ENCODE measurements at regions not wholly inside any gene's neighbourhood (a gene's known extent, or its start where the extent isn't known, plus 50 kb on each side); places are given as distances from the start of the nearest gene placed in this dataset.
"Not testable (repeated sequence)": the region's sequence is repeated elsewhere in the genome, so short reads cannot be mapped to it uniquely, and the experiment has no call there.

- DNase-seq (ENCODE audit: low read depth): not testable (repeated sequence)
These were observed 51.0 kb upstream of the CDYL start for GRCh38 chr6:4725136-4725760.

- DNase-seq (ENCODE audit: low read depth): not testable (repeated sequence)
These were observed 51.5 kb upstream of the CDYL start for GRCh38 chr6:4724727-4725126.

GRCh38 chr6:4723383-4723782 is 52.8 kb upstream of the CDYL start:
- no peak for DNase-seq (ENCODE audit: low read depth)

- DNase-seq (ENCODE audit: low read depth): not testable (repeated sequence)
These were observed 54.8 kb upstream of the CDYL start for GRCh38 chr6:4721368-4721767.

- no peak for DNase-seq (ENCODE audit: low read depth)
These were observed 56.7 kb upstream of the CDYL start for GRCh38 chr6:4719491-4719890.

GRCh38 chr6:4717856-4718255 is 58.3 kb upstream of the CDYL start:
- no peak for DNase-seq (ENCODE audit: low read depth)

GRCh38 chr6:4717124-4717523 is 59.1 kb upstream of the CDYL start:
- no peak for DNase-seq (ENCODE audit: low read depth)

GRCh38 chr6:4714961-4715501 is 61.2 kb upstream of the CDYL start:
- DNase-seq (ENCODE audit: low read depth): no peak

GRCh38 chr6:4712291-4712690 is 63.9 kb upstream of the CDYL start:
- DNase-seq (ENCODE audit: low read depth): no peak

GRCh38 chr6:4707011-4707410 is 69.2 kb upstream of the CDYL start:
- no peak for DNase-seq (ENCODE audit: low read depth)

GRCh38 chr6:4705809-4706208 is 70.4 kb upstream of the CDYL start:
- no peak for DNase-seq (ENCODE audit: low read depth)

GRCh38 chr6:4703382-4703781 is 72.8 kb upstream of the CDYL start:
- no peak for DNase-seq (ENCODE audit: low read depth)

- no peak for DNase-seq (ENCODE audit: low read depth)
These were observed 77.1 kb upstream of the CDYL start for GRCh38 chr6:4698901-4699659.

GRCh38 chr6:4693173-4693970 is 82.8 kb upstream of the CDYL start:
- no peak for DNase-seq (ENCODE audit: low read depth)

GRCh38 chr6:4692664-4693063 is 83.5 kb upstream of the CDYL start:
- DNase-seq (ENCODE audit: low read depth): no peak

- no peak for DNase-seq (ENCODE audit: low read depth)
These were observed 87.9 kb upstream of the CDYL start for GRCh38 chr6:4687989-4688947.

GRCh38 chr6:4687656-4687988 is 88.6 kb upstream of the CDYL start:
- no peak for DNase-seq (ENCODE audit: low read depth)

GRCh38 chr6:4682431-4683097 is 93.6 kb upstream of the CDYL start:
- no peak for DNase-seq (ENCODE audit: low read depth)

- no peak for DNase-seq (ENCODE audit: low read depth)
These were observed 97.5 kb upstream of the CDYL start for GRCh38 chr6:4678506-4679300.

- no peak for DNase-seq (ENCODE audit: low read depth)
These were observed 98.5 kb upstream of the CDYL start for GRCh38 chr6:4677751-4678065.

Measured in stimulated activated CD4-positive, alpha-beta T cell treated with anti-CD3 and anti-CD28 coated beads, Interleukin-2, amount 100 ng/mL, for 4 hours (primary cell).